Fibroblast of skin of right biceps (primary cell): ENCODE measurements at regions not wholly inside any gene's neighbourhood (a gene's known extent, or its start where the extent isn't known, plus 50 kb on each side); places are given as distances from the start of the nearest gene placed in this dataset.
"Not testable (repeated sequence)": the region's sequence is repeated elsewhere in the genome, so short reads cannot be mapped to it uniquely, and the experiment has no call there.

ENCODE experiments used
- DNase-seq: peaks from one replicate; pipeline ENCODE4 v3.0.0-alpha.2; 2013

GRCh38 chrX:76509775-76510174 is 82.3 kb downstream of the MAGEE1 start:
- DNase-seq, result no peak

GRCh38 chrX:76517544-76517943 is 90.0 kb downstream of the MAGEE1 start:
- DNase-seq, result no peak

GRCh38 chrX:76520273-76521054 is 93.0 kb downstream of the MAGEE1 start:
- no peak for DNase-seq

- DNase-seq, result not testable (repeated sequence)
Observed at GRCh38 chrX:76535675-76536074, 108.2 kb downstream of the MAGEE1 start.

GRCh38 chrX:76538860-76539259 is 111.3 kb downstream of the MAGEE1 start:
- no peak for DNase-seq

GRCh38 chrX:76543381-76543780 is 115.9 kb downstream of the MAGEE1 start:
- DNase-seq, result not testable (repeated sequence)

- no peak for DNase-seq
Observed at GRCh38 chrX:76550016-76550415, 122.5 kb downstream of the MAGEE1 start.

- DNase-seq, result no peak
Observed at GRCh38 chrX:76555269-76555668, 127.8 kb downstream of the MAGEE1 start.

GRCh38 chrX:76555816-76556215 is 128.3 kb downstream of the MAGEE1 start:
- DNase-seq, result peak; percentile 0

GRCh38 chrX:76564842-76565241 is 137.3 kb downstream of the MAGEE1 start:
- not testable (repeated sequence) for DNase-seq

GRCh38 chrX:76605390-76605789 is 177.9 kb downstream of the MAGEE1 start:
- DNase-seq, result no peak

GRCh38 chrX:76617020-76617419 is 189.5 kb downstream of the MAGEE1 start:
- no peak for DNase-seq

- DNase-seq, result no peak
Observed at GRCh38 chrX:76643590-76643989, 216.1 kb downstream of the MAGEE1 start.

GRCh38 chrX:76651369-76651768 is 223.9 kb downstream of the MAGEE1 start:
- not testable (repeated sequence) for DNase-seq

- DNase-seq, result no peak
Observed at GRCh38 chrX:76657499-76657898, 230.0 kb downstream of the MAGEE1 start.
